GM12874 (cell line): ENCODE measurements at regions not wholly inside any gene's neighbourhood (a gene's known extent, or its start where the extent isn't known, plus 50 kb on each side); places are given as distances from the start of the nearest gene placed in this dataset.

Experiments used
- CTCF ChIP-seq: IDR thresholded peaks from 2 replicates; pipeline ENCODE4 v1.5.1; 2011; ENCODE audit warnings: low read depth, mild to moderate bottlenecking, control low read depth, low read length, moderate library complexity; ENCODE audit not compliant: insufficient read depth

GRCh38 chr15:38614621-38615020 lies 50.0 kb upstream of the RASGRP1 start:
- no peak for TF ChIP-seq CTCF

- no peak for TF ChIP-seq CTCF
These were observed 53.2 kb upstream of the RASGRP1 start for GRCh38 chr15:38617831-38618230.

- no peak for TF ChIP-seq CTCF
These were observed 53.8 kb upstream of the RASGRP1 start for GRCh38 chr15:38618242-38618955.

DNA sequence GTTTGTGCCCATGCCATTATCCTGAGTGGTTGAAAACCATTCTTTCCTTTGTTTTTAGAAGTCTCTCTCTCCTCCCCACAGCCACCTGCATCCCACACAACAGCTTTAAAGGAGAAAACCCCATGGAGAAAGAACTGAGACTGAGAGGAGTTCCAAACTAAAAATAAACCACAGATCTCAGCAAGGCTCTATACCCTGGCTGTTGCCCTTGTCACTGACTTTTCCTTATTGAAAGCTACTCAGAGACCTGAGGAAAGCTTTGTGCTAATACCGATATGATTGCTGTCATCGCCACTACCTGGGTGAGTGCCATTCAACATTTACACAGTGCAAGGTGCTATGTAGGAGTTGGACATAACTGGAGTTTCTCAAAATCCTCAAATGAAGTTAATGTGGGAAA lies 55.5 kb upstream of the RASGRP1 start:
- no peak for TF ChIP-seq CTCF

- TF ChIP-seq CTCF: no peak
These were observed 56.4 kb upstream of the RASGRP1 start for GRCh38 chr15:38620851-38621594.

DNA sequence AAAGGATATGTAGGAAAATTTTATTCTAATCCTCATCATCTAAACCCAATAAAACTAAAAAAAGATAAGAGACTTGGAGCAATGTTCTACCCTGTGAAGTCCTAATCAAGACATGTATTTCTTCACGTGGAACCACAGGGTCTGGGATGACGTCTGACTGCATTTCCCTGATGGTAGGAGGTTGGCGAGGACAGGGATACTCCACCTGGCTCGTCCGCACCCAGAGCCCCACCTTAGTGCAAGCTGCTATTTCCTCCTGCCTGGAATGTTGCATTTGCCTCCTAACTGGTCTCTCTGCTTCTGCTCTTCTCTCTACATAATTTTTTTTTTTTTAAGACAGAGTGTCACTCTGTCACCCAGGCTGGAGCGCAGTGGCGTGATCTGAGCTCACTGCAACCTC lies 57.7 kb upstream of the RASGRP1 start:
- no peak for TF ChIP-seq CTCF

GRCh38 chr15:38622908-38623307 lies 58.3 kb upstream of the RASGRP1 start:
- no peak for TF ChIP-seq CTCF
